HG03520 (cell line): ENCODE measurements at regions not wholly inside any gene's neighbourhood (a gene's known extent, or its start where the extent isn't known, plus 50 kb on each side); places are given as distances from the start of the nearest gene placed in this dataset.

ENCODE experiments used
- ATAC-seq: cut with Tn5 transposase; IDR thresholded peaks from one replicate; pipeline ENCODE4 v1.9.1; 2021; ENCODE audit warnings: mild to moderate bottlenecking, moderate library complexity; ENCODE audit not compliant: unreplicated experiment

- no peak for ATAC-seq
Measured at GRCh38 chr5:51746023-51746422, 362.8 kb downstream of the ISL1 start.

GRCh38 chr5:51748647-51749046, 365.4 kb downstream of the ISL1 start:
- ATAC-seq: no peak
